ENCODE measurements at regions not wholly inside any gene's neighbourhood (a gene's known extent, or its start where the extent isn't known, plus 50 kb on each side); places are given as distances from the start of the nearest gene placed in this dataset.

DNA sequence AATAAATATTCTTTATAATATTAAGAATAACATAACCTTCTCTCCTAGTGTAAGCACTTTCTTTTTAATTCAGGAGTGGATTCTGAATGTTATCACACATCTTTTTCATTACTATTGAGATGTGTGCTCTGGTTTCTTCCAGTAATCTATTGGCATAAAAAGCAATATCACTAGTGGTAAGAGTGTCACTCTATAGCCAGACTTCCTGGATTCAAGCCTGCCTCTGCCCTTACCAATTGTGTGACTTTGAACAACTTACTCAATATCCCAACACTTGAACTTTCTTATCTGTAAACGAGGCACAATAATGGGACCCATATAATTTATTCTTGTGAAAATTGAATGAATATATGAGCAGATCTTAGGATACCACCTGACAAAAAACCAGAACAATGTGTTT lies 71.0 kb downstream of the SEM1 start:
- no peak for DNase-seq

DNA sequence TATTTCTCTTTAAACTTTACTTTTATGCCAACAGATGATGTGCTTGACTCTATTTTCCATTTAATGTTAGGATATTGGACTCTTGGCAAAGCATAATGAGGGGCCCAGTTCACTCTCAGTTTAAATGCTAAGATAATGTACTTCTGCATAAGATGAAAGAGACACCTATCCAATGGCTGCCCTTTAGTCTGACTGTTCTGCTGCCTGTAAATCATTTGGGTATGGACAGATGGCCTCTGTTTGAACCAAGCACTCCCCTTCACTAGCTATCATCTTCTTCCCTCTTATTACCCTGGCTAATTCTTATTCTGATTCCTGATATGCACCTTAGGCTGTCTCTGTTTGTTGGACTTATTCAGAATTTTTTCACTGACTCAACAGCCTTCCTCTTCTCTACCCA lies 72.1 kb downstream of the SEM1 start:
- no peak for DNase-seq

DNA sequence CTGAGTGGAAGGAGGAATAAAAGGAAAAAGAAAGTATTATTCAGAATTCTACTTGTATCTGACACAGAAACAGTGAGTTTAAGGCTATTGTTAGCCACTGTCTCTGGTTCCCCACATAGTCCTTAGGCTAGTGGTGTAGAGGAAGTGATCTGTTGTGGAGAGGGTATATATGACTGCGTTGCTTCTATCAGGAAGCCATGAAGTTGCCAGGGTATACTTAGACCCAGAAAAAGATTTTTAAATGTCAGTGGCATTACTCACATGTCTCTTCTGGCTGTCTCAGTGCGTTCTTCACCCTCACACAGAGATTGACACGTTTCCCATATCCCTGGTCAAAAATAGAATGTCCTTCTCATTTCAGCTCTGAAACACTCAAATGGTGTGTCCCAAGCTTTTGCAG lies 72.7 kb downstream of the SEM1 start:
- no peak for DNase-seq

DNA sequence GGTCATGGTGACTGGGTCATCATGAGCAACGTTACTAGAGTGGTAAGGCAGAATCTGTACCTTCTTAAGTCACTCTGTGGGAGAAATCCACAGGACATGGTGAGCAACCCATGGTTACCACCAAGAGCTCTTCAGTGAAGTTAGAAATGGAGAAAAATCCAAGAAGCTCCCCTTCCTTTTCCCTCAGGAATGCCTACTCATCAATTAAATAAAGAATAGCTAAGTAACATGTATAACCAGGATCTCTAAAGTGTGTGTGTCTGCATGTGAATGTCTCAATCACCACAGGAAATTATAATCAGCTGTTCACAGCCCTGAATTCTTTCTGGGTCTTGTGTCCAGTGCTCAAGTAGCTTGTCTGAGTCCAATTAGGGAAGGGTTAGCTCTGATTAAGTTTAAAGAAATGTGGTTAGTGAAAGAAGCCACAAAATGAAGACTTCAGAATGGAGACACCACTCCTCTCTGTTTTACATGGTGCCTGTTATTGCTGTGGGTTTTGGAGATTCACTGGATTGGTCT lies 73.2 kb downstream of the SEM1 start:
- DNase-seq, result no peak

DNA sequence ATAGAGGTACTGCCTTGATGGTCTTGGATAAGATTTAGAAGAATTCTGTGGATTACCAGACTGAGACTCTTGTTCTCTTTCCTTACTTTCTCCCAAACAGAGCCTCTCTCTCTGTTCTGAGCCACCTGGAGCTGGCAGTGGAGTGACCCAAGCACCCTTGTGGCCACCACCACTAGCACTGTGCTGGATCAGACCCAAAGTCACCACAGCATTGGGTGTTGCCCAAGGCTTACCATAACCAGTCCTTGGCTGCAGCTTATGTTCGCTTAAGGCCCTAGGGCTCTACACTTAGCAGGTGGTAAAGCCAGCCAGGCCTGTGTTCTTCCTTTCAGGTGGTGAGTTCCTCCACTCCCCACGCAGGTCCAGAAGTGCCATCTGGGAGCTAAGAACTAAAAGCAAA lies 79.8 kb downstream of the SEM1 start:
- DNase-seq, result no peak

DNA sequence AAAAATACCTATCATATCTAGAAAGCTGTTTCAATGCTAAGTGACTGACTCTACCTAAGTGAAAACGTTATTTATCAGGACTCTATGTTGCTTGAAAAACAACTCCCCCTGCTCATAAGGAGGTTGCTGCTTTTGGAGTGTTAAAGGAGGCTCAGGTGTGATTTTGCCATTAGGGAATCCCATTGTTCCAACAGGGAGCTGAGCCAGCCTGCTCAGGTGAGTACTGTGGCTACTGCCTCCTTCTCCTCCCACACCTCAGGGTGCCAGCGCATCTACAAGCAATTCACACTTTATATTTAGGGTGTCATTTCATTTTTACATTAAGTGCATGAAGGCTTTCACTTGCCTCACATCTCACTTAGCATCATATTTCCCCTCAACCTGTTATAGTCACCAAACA lies 84.7 kb downstream of the SEM1 start:
- no peak for DNase-seq

DNA sequence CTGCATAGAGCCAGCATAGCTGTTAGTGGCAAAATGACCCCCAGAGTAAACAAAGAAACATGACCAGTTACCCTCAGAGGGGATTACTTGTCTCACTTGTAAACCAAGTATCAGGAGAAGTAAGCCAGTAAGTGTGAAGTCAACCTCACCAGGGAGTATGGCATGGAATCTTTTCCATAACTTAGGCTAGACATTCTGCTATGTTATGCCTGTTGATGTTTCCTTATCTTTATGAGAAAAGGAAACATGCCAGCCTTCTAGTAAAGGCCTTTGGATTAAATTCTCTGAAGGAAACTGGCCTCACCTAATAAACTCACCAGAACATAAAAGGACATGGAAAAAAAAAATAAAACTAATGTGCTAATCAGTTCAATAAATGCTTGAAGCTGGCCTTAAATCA lies 87.7 kb downstream of the SEM1 start:
- DNase-seq, result no peak

DNA sequence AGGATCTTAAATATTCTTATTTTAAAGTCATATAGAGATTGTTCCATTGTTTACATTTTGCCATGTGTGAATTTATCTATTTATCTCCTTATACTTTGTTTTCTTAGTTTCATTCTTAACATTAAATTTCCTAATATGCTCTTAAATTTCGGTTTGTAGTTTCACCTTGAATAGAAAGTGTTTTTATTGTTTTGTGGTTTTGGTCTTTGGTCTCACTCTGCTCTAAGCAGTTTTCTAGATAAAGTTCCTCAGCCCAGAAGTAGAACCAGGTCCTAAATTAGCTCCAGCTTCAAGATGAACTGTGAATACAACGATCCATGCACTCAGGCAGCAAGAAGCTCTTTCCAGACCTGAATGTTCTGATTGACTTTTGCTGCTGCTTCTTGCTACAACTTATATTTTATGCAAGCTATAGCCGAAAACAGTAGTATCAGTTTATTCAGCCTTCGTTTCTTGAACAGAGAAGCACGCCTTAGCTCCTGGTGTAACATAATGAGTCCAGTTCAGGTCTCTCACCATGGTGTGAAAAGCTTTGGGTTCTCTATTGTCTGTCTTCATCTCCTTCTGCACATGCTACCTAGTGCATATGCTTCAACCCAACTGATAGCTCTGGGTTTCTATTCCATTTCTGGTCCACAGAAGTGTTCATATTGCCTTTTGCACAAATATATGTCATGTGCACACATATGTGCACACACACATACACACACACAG lies 95.3 kb downstream of the SEM1 start:
- DNase-seq, result peak in 1 of 5 experiments; percentile 21

DNA sequence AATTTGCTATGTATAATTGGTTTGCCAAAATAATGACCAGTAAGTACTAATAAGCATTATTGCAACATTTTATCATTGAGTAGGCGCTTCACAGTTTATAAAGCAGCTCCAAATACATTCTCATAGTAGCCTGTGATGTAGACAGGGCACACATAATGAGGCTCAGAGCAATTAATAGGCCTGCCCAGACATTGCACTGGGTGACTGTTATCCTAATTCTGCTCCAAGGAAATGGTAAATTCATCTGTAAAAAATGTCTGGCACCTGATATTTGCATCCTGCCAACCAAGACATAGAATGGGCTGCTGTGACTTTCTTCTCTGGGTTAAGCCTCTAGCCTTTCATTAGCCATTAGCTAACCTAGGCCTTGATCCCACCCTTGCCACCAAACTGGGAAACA lies 97.6 kb downstream of the SEM1 start:
- no peak for DNase-seq

DNA sequence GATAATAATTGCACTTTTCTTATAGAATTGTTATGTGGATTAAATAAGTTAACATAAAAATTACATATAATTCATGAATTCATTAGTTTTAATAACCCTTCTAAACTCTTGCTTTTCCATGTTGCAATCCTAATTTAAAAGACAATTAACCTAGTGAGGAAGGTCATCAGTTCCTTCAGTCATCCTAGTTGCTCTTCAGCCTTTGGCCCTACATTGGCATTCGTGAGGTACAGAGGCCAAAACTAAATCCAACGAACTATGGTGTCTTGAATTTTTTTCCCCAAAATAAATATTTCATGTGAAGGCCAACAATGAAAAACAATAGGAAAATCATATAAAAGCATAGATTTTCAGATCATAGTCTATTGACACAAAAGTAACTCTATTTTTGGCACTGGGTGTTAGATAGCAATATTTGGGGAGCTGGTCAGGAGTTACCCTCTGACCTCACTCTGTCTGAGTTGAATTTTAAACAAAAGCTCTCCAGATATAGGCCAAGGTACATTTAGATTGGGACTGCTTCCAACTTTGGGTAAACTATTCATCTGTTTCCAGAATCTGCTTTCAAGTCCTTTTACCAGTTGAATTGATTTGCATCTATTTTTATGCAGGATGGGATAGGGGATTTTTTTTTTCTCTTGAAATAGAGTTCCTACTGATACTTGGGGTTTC lies 104.5 kb downstream of the SEM1 start:
- no peak for DNase-seq

DNA sequence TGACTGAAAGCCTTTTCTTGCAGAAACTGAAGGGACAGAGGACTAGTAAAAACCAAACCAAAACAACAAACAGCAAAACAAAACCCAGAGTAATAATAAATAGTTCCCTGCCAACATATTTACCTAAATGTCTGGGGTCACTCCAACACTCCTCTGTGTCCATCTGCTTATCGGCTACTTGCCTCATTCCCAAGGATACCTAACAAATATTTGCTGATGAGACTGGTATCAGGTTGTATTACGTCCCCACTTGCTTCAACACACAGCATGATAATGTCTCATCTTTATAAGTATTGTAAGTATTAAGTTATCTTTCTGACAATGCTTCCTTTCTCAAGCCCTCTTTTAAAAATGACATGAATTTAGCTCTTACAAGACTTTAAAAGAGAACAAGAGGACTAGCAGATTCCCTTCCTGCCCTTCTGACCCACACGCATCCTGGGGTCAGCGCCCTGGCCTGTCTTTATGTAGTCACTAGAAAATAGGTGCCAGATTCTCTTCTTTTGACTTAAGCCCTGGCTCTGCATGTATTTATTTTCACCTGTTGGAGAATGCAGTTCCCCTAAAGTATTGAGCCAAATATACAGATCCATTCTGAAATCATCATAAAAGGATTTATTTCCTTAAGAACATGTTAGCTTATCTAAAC lies 110.2 kb downstream of the SEM1 start:
- DNase-seq, result no peak

DNA sequence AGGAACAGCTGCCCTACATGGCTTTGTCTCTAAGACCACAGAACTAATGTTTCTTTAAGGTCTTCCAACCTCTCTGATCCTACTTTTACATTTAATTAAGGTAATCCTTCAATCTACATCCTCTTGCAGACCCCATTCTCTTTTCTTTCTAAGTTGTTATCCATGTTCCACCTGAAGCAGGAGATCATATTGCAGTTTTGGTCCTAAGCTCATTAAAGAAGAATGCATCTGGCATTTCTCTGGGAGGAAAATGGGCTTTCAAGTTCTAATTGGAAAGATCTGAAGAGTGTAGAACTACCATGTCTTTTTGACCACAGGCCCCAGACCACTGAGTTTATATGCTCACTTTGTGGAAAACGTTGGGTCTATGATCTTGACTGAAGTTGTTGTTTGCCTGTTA lies 111.2 kb downstream of the SEM1 start:
- DNase-seq, result no peak

DNA sequence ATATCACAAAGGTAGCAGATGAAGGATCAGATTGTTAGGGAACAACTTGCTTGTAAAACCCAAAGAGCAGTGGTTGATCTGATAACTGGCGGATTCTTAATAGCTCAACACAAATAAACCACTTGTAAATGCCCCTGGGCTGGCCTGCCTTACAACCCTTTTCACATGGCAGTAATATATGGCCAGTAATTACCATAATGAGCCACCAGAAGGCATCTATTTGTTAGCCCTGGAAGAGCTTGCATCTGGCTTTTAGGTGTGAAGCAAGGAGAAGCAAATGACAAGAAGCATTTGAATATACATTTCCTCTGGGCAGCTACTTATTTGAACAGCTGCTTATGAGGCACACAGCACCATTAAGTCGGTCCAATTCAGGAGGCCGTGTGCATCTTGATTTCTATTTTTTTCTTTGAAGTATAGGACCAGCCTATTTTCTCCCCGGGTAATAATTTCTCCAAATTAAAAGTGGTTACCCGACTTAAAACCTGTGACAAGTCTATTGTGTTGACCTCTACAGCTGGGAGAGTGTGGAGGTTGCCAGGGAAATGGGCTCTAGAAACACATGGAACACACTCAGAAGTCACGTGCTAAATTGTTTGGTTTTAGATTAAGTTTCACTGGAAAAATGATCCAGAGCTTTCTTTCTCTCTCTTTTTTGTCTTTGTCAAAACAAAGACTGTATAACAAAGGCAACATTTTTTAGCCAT lies 113.4 kb downstream of the SEM1 start:
- peak in 1 of 5 experiments; percentile 11 for DNase-seq

DNA sequence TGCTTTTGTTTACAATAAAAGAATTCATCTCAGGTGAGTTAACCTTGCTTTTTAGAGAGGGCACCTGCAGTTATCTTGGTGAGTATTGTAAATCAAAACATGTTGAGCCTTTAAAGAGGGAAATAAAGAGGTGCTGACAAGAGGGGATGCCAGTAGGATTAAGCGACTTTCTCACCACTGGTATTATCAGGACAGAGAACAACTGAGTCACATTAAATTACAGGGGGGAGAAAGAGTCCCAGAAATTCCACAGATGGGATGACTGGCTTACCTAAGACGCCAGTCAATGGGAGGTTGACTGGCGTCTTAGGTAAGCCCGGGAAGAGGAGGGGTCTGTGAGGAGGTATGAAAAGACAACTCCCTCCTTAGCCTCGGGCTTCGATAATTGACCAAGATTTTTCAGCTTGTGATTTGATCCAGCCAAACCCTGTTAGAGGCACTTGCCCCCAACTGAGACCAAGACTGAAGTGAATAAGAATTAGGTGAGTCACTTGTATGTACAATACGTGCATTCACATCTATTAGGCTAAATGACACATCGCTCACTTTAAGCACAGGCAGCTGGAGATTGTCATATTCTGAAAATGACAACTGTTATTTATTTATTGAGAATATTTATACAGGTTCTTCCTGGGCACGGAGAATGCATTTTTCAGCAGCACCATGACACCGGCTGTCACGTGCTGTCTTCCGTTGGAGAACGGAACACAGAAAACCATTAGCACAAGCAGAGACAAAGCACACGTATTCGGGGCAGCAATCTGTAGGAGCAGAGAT lies 117.6 kb downstream of the SEM1 start:
- no peak for DNase-seq

DNA sequence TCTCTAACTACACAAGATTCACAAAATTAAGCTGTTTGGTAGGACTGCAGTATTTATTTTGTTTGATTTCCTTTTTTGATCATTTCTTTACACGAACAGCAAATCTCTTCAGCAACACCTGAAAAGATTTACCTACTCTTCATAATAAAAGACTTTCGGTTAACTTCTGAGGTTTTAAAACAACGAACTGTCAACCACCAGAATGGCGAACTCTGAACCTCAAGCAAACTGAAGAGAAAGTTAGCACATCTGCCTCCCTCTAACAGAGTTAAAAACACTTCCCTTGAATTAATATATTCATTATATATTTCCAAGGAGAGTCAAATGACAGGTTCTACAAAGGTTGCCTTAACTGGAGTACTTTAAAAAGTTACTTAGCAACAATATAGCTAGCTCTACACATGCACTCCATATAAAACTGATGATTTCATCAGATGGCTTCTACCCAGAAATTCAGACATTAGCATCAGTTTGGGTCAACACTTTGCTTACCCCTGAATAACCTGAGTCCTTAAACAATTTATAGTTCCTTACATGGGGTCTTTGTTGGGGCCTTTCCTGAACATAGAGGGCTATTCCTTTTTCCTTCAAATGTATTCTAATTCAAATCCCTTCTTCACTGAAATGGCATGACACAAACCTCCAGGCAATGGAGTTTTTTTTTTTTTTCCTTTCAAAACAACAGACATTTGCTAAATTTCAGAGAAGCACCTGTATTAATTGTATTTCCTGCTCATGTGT lies 118.3 kb downstream of the SEM1 start:
- no peak for DNase-seq

DNA sequence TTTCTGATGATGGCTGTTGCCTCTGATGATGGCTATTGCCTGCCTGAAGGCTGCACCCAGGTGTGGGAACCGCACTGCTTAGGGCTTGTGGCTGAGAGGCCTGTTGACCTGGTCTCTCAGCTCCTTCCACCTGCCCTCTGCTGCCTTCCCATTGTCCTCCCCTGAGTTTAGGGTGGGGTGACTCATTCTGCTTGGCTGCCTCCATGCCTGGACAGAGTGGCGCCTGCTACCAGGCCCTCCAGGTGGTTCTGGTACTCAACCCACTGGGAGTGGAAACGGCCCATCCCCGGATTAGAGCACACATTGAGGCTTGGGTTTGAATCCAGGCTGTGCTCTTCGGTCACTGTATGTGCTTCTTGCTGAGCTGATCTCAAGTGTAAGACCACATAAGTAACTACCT lies 120.6 kb downstream of the SEM1 start:
- no peak for DNase-seq

DNA sequence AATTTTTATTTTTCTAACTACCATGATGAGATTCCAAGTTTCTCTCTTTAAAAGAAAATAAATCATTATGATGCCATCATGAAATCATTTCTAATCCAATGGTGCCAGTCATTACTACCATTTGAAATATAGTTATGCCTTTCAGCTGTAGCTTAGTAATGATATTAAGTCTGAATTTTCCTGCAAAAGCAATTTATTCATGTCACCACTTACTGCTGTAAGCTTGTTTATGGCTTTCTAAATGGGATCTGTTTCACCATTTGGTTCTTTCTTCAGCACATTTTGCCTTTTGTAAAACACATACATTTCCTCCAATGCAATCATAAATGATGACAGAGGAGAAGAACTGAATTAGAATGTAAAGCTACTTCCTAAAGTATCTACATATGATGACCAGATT lies 130.5 kb downstream of the SEM1 start:
- DNase-seq, result no peak

DNA sequence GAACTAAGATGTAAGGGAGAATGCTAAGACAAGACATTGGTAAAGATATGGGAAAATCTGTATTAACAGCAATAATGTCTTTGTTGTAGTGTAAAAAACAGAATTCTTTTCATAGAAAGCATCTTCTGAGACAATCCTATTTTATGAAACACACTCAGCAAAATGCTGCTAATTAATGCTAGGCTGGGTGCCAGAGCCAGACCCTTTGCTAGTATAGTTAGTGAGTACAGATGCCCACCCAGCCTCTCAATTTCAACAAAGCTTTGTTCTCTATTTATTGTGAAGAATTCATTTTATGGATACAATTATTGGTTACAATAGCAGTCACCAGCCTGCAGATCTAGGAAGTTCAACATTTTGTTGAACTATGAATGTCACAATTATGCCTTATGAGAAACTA lies 131.0 kb downstream of the SEM1 start:
- DNase-seq, result no peak

DNA sequence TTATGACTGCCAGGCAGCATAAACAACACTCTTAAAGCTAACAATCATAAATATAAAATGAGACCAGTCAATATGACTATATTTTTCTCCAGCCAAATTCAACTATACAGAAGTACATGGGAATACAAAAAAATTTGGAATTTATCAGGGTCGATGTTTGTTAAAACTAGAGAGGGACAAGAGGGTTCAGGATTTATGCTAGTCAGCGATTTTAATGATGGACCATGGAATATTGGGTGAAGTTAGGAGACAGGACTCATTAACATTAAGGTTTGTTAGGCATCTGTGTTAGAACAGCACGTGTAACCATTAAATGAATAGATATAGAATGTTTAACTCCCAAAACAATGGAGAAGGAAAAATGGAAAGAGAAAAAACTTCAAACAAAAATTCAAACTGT lies 146.2 kb downstream of the SEM1 start:
- no peak for DNase-seq

DNA sequence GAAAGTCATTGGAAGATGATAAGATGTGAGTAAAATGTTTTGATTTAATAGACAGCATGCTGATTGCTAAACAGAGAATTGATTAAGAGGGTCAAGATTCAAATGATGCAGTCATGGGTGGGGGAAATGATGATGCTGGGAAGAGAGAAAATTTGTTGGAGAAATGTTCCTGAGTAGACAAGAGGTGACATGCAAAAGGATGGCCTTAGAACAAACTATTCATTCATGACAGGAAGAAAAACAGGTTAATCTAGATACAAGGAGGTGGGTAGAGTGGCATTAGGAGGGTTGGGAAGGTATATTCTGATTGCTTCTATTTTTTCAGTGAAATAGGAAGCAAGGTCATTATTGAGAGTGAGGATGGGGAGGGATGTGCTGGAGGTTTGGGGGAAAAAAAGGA lies 146.7 kb downstream of the SEM1 start:
- DNase-seq, result no peak

DNA sequence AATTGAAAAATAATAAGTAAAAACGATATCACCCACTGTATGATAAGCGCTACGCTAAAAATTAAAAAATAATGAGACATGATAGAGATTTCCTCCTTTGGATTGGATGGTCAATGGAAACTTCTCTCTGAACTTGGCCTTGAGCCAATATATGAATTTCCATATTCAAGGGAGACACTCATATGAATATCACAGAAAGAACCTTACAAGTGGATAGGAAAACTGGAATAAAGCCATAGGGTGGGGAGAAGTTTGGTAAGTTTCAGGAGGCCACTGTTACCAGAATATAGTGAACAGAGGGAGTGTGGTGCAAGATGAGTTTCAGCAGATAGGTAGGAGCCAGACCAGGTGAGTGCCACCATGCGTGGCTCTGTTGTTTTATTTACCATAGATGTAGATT lies 147.2 kb downstream of the SEM1 start:
- no peak for DNase-seq

DNA sequence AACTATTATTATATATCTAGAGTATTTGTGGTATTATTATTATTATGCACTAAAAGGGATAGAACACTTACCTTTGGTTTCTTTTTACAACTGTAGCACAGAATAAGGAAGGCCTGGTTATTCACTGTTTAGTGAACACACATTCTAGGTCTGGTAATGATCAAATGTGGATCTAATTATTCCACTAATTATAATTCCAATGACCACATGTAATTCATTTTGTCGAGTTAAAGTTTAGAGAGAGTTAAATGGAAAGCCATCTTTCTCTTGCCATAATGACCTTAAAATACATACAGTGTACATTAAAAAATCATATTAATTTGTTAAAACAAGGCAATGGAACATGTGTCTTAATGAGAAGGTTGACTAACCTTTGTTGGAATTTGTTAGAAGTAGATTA lies 147.8 kb downstream of the SEM1 start:
- DNase-seq, result no peak

Measured in T-helper 2 cell (primary cell).